ENCODE measurements at regions not wholly inside any gene's neighbourhood (a gene's known extent, or its start where the extent isn't known, plus 50 kb on each side); places are given as distances from the start of the nearest gene placed in this dataset.

DNA sequence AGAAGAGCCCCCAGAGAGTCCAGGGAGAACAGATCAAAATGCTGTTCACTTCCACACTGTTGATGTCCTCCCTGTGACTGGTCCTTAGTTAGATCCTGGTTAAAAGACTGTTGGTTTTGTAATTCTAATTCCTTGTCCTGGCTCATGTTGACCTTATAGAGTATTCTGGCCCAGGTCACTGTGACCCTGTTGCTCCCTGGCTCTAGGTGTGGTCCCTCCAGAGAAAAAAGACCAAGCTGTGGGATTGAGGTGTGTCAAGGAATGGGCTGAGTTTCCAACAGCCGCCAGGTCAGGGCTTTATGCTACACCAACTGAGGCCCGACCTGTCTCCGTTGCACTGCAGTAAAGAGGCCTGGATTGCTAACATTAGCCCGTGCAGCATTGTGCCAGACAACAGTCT lies 241.0 kb upstream of the MSX2 start:
- TF ChIP-seq EZH2 (IDR thresholded peaks at IDR 0.05; ENCODE audit: borderline replicate concordance, low read length) = no peak
- TF ChIP-seq, protein P1, sequence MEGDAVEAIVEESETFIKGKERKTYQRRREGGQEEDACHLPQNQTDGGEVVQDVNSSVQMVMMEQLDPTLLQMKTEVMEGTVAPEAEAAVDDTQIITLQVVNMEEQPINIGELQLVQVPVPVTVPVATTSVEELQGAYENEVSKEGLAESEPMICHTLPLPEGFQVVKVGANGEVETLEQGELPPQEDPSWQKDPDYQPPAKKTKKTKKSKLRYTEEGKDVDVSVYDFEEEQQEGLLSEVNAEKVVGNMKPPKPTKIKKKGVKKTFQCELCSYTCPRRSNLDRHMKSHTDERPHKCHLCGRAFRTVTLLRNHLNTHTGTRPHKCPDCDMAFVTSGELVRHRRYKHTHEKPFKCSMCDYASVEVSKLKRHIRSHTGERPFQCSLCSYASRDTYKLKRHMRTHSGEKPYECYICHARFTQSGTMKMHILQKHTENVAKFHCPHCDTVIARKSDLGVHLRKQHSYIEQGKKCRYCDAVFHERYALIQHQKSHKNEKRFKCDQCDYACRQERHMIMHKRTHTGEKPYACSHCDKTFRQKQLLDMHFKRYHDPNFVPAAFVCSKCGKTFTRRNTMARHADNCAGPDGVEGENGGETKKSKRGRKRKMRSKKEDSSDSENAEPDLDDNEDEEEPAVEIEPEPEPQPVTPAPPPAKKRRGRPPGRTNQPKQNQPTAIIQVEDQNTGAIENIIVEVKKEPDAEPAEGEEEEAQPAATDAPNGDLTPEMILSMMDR (conservative IDR thresholded peaks at IDR 0.05 in 1 of 2, IDR thresholded peaks at IDR 0.05 in 1 of 2; ENCODE audit: extremely low read depth in 1 of 2, insufficient read depth in 1 of 2, low read depth in 1 of 2, low read length in 2 of 2) = no peak

All from mammary epithelial cell (primary cell).